Peyer's patch (tissue), 4 donors: ENCODE measurements at regions not wholly inside any gene's neighbourhood (a gene's known extent, or its start where the extent isn't known, plus 50 kb on each side); places are given as distances from the start of the nearest gene placed in this dataset.

Experiments used
- DNase-seq, 3 donors: peaks; one replicate each; pipeline ENCODE4 v3.0.0-alpha.2; 2017 to 2019
- H3K27ac ChIP-seq, 4 donors: fragments of 200-600 bp; sonication (generic); one replicate each; pipeline ENCODE4 v1.5.1; 2016 to 2019
- H3K27me3 ChIP-seq, 2 donors: fragments of 200-600 bp; sonication (generic); one replicate each; pipeline ENCODE4 v1.5.1; 2019
- H3K36me3 ChIP-seq, 3 donors: fragments of 200-600 bp; sonication (generic); one replicate each; pipeline ENCODE4 v1.5.1; 2016 to 2019
- H3K4me1 ChIP-seq, 4 donors: fragments of 200-600 bp; sonication (generic); one replicate each; pipeline ENCODE4 v1.5.1; 2016 to 2019
- H3K4me3 ChIP-seq, 4 donors: fragments of 200-600 bp; sonication (generic); 1 replicate in 3 of 4; 2 replicates in 1 of 4; pipeline ENCODE4 v1.5.1; 2016 to 2019; ENCODE audit warnings: mild to moderate bottlenecking in 1 of 4
- H3K9me3 ChIP-seq, 4 donors: fragments of 200-600 bp; sonication (generic); one replicate each; pipeline ENCODE4 v1.5.1; 2016 to 2019; ENCODE audit warnings: mild to moderate bottlenecking in 1 of 4
- CTCF ChIP-seq, 6 experiments: fragments of 450-650 bp in 4 of 6; fragments of 200-600 bp in 2 of 6; sonication (generic) in 1 of 6; IDR thresholded peaks; one replicate each; pipeline ENCODE4 v1.5.1; 2017 to 2019; ENCODE audit warnings: antibody characterized with exemption in 6 of 6, mild to moderate bottlenecking in 3 of 6, moderate library complexity in 1 of 6
- POLR2A ChIP-seq, 2 donors: fragments of 450-650 bp; IDR thresholded peaks; one replicate each; pipeline ENCODE4 v1.5.1; 2017; ENCODE audit warnings: antibody characterized with exemption in 2 of 2, mild to moderate bottlenecking in 2 of 2, moderate library complexity in 2 of 2

- DNase-seq: no peak
Observed at GRCh38 chr6:2426561-2427340, 181.3 kb upstream of the GMDS start.

GRCh38 chr6:2416128-2416712 lies 170.8 kb upstream of the GMDS start:
- Histone ChIP-seq H3K9me3 (no peaks in the 10 kb centered on the region), H3K4me3 (no peak overlapping the region)
- TF ChIP-seq POLR2A (IDR thresholded peaks at IDR 0.05) (no peak), CTCF (IDR thresholded peaks at IDR 0.05) (no peak)

More at GRCh38 chr6:2426561-2427340, 181.3 kb upstream of the GMDS start:
- Histone ChIP-seq H3K9me3 (no peaks in the 10 kb centered on the region), H3K27ac (no peak overlapping the region), H3K27me3 (no peaks in the 10 kb centered on the region), H3K4me1 (no peaks in the 10 kb centered on the region), H3K36me3 (no peaks in the 10 kb centered on the region), H3K4me3 (no peak overlapping the region)
- no peak for TF ChIP-seq CTCF (IDR thresholded peaks at IDR 0.05)
- no peak for TF ChIP-seq POLR2A (IDR thresholded peaks at IDR 0.05)

GRCh38 chr6:2414885-2415547 lies 169.6 kb upstream of the GMDS start:
- TF ChIP-seq CTCF (IDR thresholded peaks at IDR 0.05) (no peak), POLR2A (IDR thresholded peaks at IDR 0.05) (no peak)
- no peak overlapping the region for H3K27ac ChIP-seq
- DNase-seq: no peak
- no peaks in the 10 kb centered on the region for H3K36me3 ChIP-seq
- H3K9me3 ChIP-seq: no peaks in the 10 kb centered on the region
- H3K4me3 ChIP-seq: no peak overlapping the region
- H3K27me3 ChIP-seq: no peaks in the 10 kb centered on the region
- no peaks in the 10 kb centered on the region for H3K4me1 ChIP-seq

More at GRCh38 chr6:2416128-2416712, 170.8 kb upstream of the GMDS start:
- DNase-seq: no peak
- Histone ChIP-seq H3K4me1 (no peaks in the 10 kb centered on the region), H3K27ac (no peak overlapping the region), H3K27me3 (no peaks in the 10 kb centered on the region), H3K36me3 (no peaks in the 10 kb centered on the region)

GRCh38 chr6:2412731-2413130 lies 167.3 kb upstream of the GMDS start:
- TF ChIP-seq CTCF (IDR thresholded peaks at IDR 0.05) (no peak), POLR2A (IDR thresholded peaks at IDR 0.05) (no peak)
- Histone ChIP-seq H3K27me3 (no peaks in the 10 kb centered on the region), H3K4me1 (no peaks in the 10 kb centered on the region), H3K36me3 (no peaks in the 10 kb centered on the region), H3K9me3 (no peaks in the 10 kb centered on the region), H3K4me3 (no peak overlapping the region), H3K27ac (no peak overlapping the region)
- DNase-seq: no peak

GRCh38 chr6:2410656-2411380 lies 165.4 kb upstream of the GMDS start:
- H3K27me3 ChIP-seq: no peaks in the 10 kb centered on the region
- no peaks in the 10 kb centered on the region for H3K36me3 ChIP-seq
- no peak overlapping the region for H3K27ac ChIP-seq
- DNase-seq: no peak
- TF ChIP-seq CTCF (IDR thresholded peaks at IDR 0.05) (no peak), POLR2A (IDR thresholded peaks at IDR 0.05) (no peak)
- no peaks in the 10 kb centered on the region for H3K9me3 ChIP-seq
- H3K4me3 ChIP-seq: no peak overlapping the region
- no peaks in the 10 kb centered on the region for H3K4me1 ChIP-seq
